Activated CD8-positive, alpha-beta T cell treated with anti-CD3 and anti-CD28 coated beads for 36 hours (primary cell): ENCODE measurements at regions not wholly inside any gene's neighbourhood (a gene's known extent, or its start where the extent isn't known, plus 50 kb on each side); places are given as distances from the start of the nearest gene placed in this dataset.

Source experiments
- ATAC-seq: fragments of 200-7000 bp; cut with Tn5 transposase; one replicate; pipeline ENCODE4 v1.10.0; 2021; ENCODE audit warnings: mild to moderate bottlenecking, moderate library complexity
- CTCF ChIA-PET: fragments of 350-600 bp; sonication (Branson Sonifier 250); formaldehyde crosslinking; loops from one replicate; lab custom pipeline; 2021; ENCODE audit warnings: antibody characterized with exemption; lab: Charles Lee
- POLR2A ChIA-PET: fragments of 350-600 bp; sonication (Branson Sonifier 250); formaldehyde crosslinking; loops from one replicate; lab custom pipeline; 2021; ENCODE audit warnings: antibody characterized with exemption; lab: Charles Lee
- DNase-seq: peaks from one replicate; pipeline ENCODE4 v3.0.0-alpha.2; 2020
- H3K27ac Mint-ChIP-seq: one replicate; pipeline ENCODE4 v1.8.0; 2021; ENCODE audit warnings: mild to moderate bottlenecking, mixed read lengths
- H3K27me3 Mint-ChIP-seq: one replicate; pipeline ENCODE4 v1.8.0; 2021; ENCODE audit warnings: mixed read lengths
- H3K36me3 Mint-ChIP-seq: one replicate; pipeline ENCODE4 v1.8.0; 2021; ENCODE audit warnings: low read depth, mixed read lengths
- H3K4me1 Mint-ChIP-seq: one replicate; pipeline ENCODE4 v1.8.0; 2021; ENCODE audit warnings: low read depth, mixed read lengths
- H3K4me3 Mint-ChIP-seq: one replicate; pipeline ENCODE4 v1.8.0; 2021; ENCODE audit warnings: mild to moderate bottlenecking, moderate library complexity, mixed read lengths
- H3K9me3 Mint-ChIP-seq: one replicate; pipeline ENCODE4 v1.8.0; 2021; ENCODE audit warnings: mixed read lengths
- CTCF ChIP-seq: fragments of 200-600 bp; IDR thresholded peaks from one replicate; pipeline ENCODE4 v1.8.0; 2022; ENCODE audit warnings: antibody characterized with exemption, mild to moderate bottlenecking
- intact Hi-C: fragments of 100-400 bp; cut with micrococcal nuclease; formaldehyde crosslinking; loops from one replicate; pipeline ENCODE4 v1.10.0; 2022

- intact Hi-C loops, result no loop called here
- Mint-ChIP-seq H3K27me3 (no peaks in the 10 kb centered on the region), H3K9me3 (no peaks in the 10 kb centered on the region), H3K4me3 (no peak overlapping the region), H3K4me1 (no peaks in the 10 kb centered on the region), H3K36me3 (no peaks in the 10 kb centered on the region), H3K27ac (no peak overlapping the region)
- DNase-seq (no peak), ATAC-seq (no peak)
- ChIA-PET POLR2A (no interaction called here), CTCF (no interaction called here)
- no peak for TF ChIP-seq CTCF
These were observed 514.2 kb upstream of the MGMT start for GRCh38 chr10:128952856-128953255.

GRCh38 chr10:128956149-128956548 is 510.9 kb upstream of the MGMT start:
- ATAC-seq, result no peak
- DNase-seq, result no peak
- H3K27me3 Mint-ChIP-seq, result no peaks in the 10 kb centered on the region
- H3K4me1 Mint-ChIP-seq, result no peaks in the 10 kb centered on the region
- H3K36me3 Mint-ChIP-seq, result no peaks in the 10 kb centered on the region
- H3K4me3 Mint-ChIP-seq, result no peak overlapping the region
- ChIA-PET CTCF (no interaction called here), POLR2A (no interaction called here)
- no peaks in the 10 kb centered on the region for H3K9me3 Mint-ChIP-seq
- intact Hi-C loops, result no loop called here
- H3K27ac Mint-ChIP-seq, result no peak overlapping the region
- TF ChIP-seq CTCF, result no peak

GRCh38 chr10:128957221-128957620 is 509.8 kb upstream of the MGMT start:
- no peak for ATAC-seq
- Mint-ChIP-seq H3K4me3 (no peak overlapping the region), H3K36me3 (no peaks in the 10 kb centered on the region), H3K9me3 (no peaks in the 10 kb centered on the region), H3K27me3 (no peaks in the 10 kb centered on the region), H3K27ac (no peak overlapping the region), H3K4me1 (no peaks in the 10 kb centered on the region)
- no peak for DNase-seq
- intact Hi-C loops, result no loop called here
- POLR2A ChIA-PET, result no interaction called here
- CTCF ChIA-PET, result no interaction called here
- TF ChIP-seq CTCF, result no peak

GRCh38 chr10:128958834-128959690 is 508.0 kb upstream of the MGMT start:
- Mint-ChIP-seq H3K27ac (no peak overlapping the region), H3K4me1 (no peaks in the 10 kb centered on the region), H3K27me3 (no peaks in the 10 kb centered on the region), H3K36me3 (no peaks in the 10 kb centered on the region), H3K4me3 (no peak overlapping the region), H3K9me3 (no peaks in the 10 kb centered on the region)
- intact Hi-C loops, result no loop called here
- TF ChIP-seq CTCF, result no peak
- ATAC-seq (no peak), DNase-seq (no peak)
- CTCF ChIA-PET, result no interaction called here
- POLR2A ChIA-PET, result no interaction called here

- intact Hi-C loops, result no loop called here
- H3K9me3 Mint-ChIP-seq, result no peaks in the 10 kb centered on the region
- CTCF ChIA-PET, result no interaction called here
- H3K4me3 Mint-ChIP-seq, result no peak overlapping the region
- no peaks in the 10 kb centered on the region for H3K27me3 Mint-ChIP-seq
- ATAC-seq (no peak), DNase-seq (no peak)
- H3K4me1 Mint-ChIP-seq, result no peaks in the 10 kb centered on the region
- no peak overlapping the region for H3K27ac Mint-ChIP-seq
- TF ChIP-seq CTCF, result no peak
- POLR2A ChIA-PET, result no interaction called here
- no peaks in the 10 kb centered on the region for H3K36me3 Mint-ChIP-seq
These were observed 507.3 kb upstream of the MGMT start for GRCh38 chr10:128959746-128960145.
